Suprapubic skin (tissue), 4 donors: ENCODE measurements at regions not wholly inside any gene's neighbourhood (a gene's known extent, or its start where the extent isn't known, plus 50 kb on each side); places are given as distances from the start of the nearest gene placed in this dataset.
"Not testable (repeated sequence)": the region's sequence is repeated elsewhere in the genome, so short reads cannot be mapped to it uniquely, and the experiment has no call there.

Source experiments
- DNase-seq, 2 donors: peaks; one replicate each; pipeline ENCODE4 v3.0.0-alpha.2; 2019; ENCODE audit warnings: low spot score in 2 of 2
- H3K27ac ChIP-seq: fragments of 200-600 bp; sonication (generic); one replicate; pipeline ENCODE4 v1.5.1; 2019
- H3K27me3 ChIP-seq: fragments of 200-600 bp; sonication (generic); one replicate; pipeline ENCODE4 v1.5.1; 2019
- H3K36me3 ChIP-seq: fragments of 200-600 bp; sonication (generic); one replicate; pipeline ENCODE4 v1.5.1; 2019
- H3K4me1 ChIP-seq: fragments of 200-600 bp; sonication (generic); one replicate; pipeline ENCODE4 v1.5.1; 2019
- H3K4me3 ChIP-seq: fragments of 200-600 bp; sonication (generic); one replicate; pipeline ENCODE4 v1.5.1; 2019; ENCODE audit warnings: mild to moderate bottlenecking
- H3K9me3 ChIP-seq: fragments of 200-600 bp; sonication (generic); one replicate; pipeline ENCODE4 v1.5.1; 2019
- EP300 ChIP-seq: sonication (generic); formaldehyde crosslinking; IDR thresholded peaks from one replicate; pipeline ENCODE4 v1.6.1; 2017; ENCODE audit warnings: antibody characterized with exemption
- POLR2A ChIP-seq, 2 donors: fragments of 450-650 bp; IDR thresholded peaks; one replicate each; pipeline ENCODE4 v1.6.1; 2017; ENCODE audit warnings: antibody characterized with exemption in 2 of 2, mild to moderate bottlenecking in 2 of 2, moderate library complexity in 2 of 2
- POLR2AphosphoS5 ChIP-seq, 3 donors: sonication (generic); formaldehyde crosslinking; IDR thresholded peaks; one replicate each; pipeline ENCODE4 v1.6.1; 2017; ENCODE audit warnings: antibody characterized with exemption in 3 of 3
- WGBS: methylation state at CpG from one replicate; pipeline ENCODE4 v1.1.5; 2018; 5-methylcytosine and 5-hydroxymethylcytosine counted together
- TF ChIP-seq, protein P1 (sequence below), 2 donors: fragments of 200-600 bp in 1 of 2; fragments of 450-650 bp in 1 of 2; sonication (generic) in 1 of 2; IDR thresholded peaks; one replicate each; pipeline ENCODE4 v1.5.1; 2016 to 2019; ENCODE audit warnings: antibody characterized with exemption in 2 of 2, mild to moderate bottlenecking in 1 of 2, moderate library complexity in 1 of 2

DNA sequence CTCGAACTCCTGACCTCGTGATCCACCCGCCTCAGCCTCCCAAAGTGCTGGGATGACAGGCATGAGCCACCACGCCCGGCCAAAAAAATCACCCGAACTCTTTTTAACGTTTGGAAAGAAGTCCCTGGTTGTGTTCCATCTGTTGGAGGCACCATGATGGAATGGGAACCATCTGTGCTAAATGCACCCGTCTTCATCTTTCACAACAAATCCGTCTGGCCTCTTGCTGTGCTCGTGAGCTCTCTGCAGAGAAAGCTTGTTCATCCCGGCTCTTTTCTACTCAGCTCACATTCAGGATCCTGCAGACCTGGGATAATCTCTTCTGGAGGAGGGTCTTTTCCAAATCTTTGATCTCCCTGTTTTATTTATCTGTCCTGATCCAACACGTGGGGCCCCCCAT lies 188.8 kb downstream of the CRLF2 start:
- no peak for DNase-seq

DNA sequence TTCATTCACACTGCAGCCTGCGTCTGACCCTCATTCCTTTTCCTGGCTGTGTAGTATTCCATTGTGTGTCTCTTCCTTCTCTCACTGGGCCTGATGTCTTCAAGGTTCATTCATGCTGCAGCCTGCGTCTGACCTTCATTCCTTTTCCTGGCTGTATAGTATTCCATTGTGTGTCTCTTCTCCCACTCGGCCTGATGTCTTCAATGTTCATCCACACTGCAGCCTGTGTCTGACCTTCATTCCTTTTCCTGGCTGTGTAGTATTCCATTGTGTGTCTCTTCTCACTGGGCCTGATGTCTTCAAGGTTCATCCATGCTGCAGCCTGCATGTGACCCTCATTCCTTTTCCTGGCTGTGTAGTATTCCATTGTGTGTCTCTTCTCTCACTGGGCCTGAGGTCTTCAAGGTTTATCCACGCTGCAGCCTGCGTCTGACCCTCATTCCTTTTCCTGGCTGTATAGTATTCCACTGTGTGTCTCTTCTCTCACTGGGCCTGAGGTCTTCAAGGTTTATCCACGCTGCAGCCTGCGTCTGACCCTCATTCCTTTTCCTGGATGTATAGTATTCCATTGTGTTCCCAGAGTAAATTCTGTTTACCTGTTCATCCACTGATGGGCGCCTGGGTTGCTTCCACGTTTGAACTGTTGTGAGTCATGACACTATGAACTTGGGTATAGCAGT lies 191.0 kb downstream of the CRLF2 start:
- not testable (repeated sequence) for H3K4me3 ChIP-seq, H3K27ac ChIP-seq, H3K27me3 ChIP-seq, H3K9me3 ChIP-seq, DNase-seq, H3K4me1 ChIP-seq, H3K36me3 ChIP-seq
- 94% methylated on average over 9 of the region's 9 CpGs for WGBS

More for the DNA sequence above, 188.8 kb downstream of the CRLF2 start:
- TF ChIP-seq POLR2A (IDR thresholded peaks at IDR 0.05) (no peak), EP300 (no peak), POLR2AphosphoS5 (IDR thresholded peaks at IDR 0.05) (no peak)
- TF ChIP-seq, protein P1, sequence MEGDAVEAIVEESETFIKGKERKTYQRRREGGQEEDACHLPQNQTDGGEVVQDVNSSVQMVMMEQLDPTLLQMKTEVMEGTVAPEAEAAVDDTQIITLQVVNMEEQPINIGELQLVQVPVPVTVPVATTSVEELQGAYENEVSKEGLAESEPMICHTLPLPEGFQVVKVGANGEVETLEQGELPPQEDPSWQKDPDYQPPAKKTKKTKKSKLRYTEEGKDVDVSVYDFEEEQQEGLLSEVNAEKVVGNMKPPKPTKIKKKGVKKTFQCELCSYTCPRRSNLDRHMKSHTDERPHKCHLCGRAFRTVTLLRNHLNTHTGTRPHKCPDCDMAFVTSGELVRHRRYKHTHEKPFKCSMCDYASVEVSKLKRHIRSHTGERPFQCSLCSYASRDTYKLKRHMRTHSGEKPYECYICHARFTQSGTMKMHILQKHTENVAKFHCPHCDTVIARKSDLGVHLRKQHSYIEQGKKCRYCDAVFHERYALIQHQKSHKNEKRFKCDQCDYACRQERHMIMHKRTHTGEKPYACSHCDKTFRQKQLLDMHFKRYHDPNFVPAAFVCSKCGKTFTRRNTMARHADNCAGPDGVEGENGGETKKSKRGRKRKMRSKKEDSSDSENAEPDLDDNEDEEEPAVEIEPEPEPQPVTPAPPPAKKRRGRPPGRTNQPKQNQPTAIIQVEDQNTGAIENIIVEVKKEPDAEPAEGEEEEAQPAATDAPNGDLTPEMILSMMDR (IDR thresholded peaks at IDR 0.05): no peak
- Histone ChIP-seq H3K4me3 (no peak overlapping the region), H3K27ac (no peak overlapping the region), H3K36me3 (no peaks in the 10 kb centered on the region), H3K4me1 (no peaks in the 10 kb centered on the region), H3K27me3 (no peaks in the 10 kb centered on the region), H3K9me3 (peaks cover 5% of the 10 kb centered on the region)
- WGBS: 75% methylated on average over 12 of the region's 12 CpGs

DNA sequence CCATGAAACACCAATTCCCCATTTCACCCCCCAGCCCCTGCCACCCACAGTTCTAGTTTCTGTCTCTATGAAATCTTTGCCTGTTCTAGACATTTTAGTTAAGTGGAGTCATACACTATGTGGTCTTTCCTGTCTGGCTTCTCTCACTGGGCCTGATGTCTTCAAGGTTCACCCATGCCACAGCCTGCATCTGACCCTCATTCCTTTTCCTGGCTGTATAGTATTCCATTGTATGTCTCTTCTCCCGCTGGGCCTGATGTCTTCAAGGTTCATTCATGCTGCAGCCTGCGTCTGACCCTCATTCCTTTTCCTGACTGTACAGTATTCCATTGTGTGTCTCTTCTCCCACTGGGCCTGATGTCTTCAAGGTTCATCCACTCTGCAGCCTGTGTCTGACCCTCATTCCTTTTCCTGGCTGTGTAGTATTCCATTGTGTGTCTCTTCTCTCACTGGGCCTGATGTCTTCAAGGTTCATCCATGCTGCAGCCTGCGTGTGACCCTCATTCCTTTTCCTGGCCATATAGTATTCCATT lies 191.7 kb downstream of the CRLF2 start:
- H3K4me3 ChIP-seq: no peak overlapping the region
- no peaks in the 10 kb centered on the region for H3K27me3 ChIP-seq
- DNase-seq: no peak
- no peaks in the 10 kb centered on the region for H3K36me3 ChIP-seq
- peaks cover 7% of the 10 kb centered on the region for H3K9me3 ChIP-seq
- WGBS: 95% methylated on average over 3 of the region's 3 CpGs
- no peak overlapping the region for H3K27ac ChIP-seq
- no peaks in the 10 kb centered on the region for H3K4me1 ChIP-seq
- TF ChIP-seq POLR2A (IDR thresholded peaks at IDR 0.05) (no peak), EP300 (no peak), POLR2AphosphoS5 (IDR thresholded peaks at IDR 0.05) (no peak)
- TF ChIP-seq, protein P1 (IDR thresholded peaks at IDR 0.05): no peak

DNA sequence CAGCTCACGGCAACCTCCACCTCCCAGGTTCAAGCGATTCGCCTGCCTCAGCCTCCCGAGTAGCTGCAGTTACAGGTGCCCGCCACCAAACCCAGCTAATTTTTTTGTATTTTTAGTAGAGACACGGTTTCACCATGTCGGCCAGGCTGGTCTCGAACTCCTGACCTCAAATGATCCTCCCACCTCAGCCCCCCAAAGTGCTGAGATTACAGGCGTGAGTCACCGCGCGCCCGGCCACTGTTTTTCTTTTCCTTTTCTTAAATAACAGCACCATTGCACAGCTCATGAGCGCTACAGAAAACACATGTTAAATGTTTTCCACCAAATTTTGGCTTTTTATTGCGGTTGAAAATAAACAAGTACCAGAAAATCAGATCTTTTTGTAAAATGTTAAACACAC lies 195.5 kb downstream of the CRLF2 start:
- peak; percentile 0 to 66 for DNase-seq
- not testable (repeated sequence) for H3K27ac ChIP-seq, H3K4me1 ChIP-seq, H3K36me3 ChIP-seq, H3K9me3 ChIP-seq, H3K4me3 ChIP-seq, H3K27me3 ChIP-seq
- 87% methylated on average over 15 of the region's 15 CpGs for WGBS

DNA sequence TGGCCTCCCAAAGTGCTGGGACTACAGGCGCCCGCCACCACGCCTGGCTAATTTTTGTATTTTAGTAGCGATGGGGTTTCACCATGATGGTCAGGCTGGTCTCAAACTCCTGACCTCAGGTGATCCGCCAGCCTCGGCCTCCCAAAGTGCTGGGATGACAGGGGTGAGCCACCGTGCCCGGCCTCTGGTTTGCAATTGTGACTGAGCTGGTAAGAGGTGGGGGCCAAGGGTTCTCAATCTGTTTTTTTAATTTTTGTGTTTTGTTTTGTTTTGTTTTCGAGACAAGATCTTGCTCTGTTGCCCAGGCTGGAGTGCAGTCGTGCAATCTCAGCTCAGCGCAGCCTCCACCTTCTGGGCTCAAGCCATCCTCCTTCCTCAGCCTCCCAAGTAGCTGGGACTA lies 196.2 kb downstream of the CRLF2 start:
- H3K9me3 ChIP-seq: not testable (repeated sequence)
- 94% methylated on average over 11 of the region's 11 CpGs for WGBS

DNA sequence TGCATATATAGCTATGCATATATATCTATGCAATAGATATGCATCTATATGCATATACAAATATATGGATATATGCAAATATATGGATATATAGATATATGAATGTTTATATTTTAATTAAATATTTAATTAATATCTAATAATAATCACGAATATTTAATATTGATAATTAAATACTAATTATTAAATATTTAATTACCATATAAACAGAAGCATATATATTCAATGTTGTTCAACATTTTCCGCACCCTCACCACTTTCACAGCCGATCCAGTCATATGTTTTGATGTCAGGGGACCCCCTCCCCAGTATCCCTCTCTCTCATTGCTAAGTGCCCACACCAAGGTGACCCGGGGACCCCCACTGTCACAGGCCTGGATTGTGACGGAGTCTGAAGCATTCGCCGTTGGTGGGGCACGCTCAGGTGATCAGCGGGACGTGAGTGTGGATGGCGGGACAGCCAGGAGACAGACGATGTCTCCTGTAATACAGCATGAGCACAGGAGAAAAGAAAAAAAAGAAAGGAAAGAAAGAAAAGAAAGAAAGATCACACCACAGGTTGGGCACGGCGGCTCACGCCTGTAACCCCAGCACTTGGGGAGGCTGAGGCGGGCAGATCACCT lies 199.7 kb downstream of the CRLF2 start:
- Histone ChIP-seq H3K4me1 (no peaks in the 10 kb centered on the region), H3K36me3 (no peaks in the 10 kb centered on the region), H3K27ac (no peak overlapping the region), H3K9me3 (no peaks in the 10 kb centered on the region), H3K4me3 (no peak overlapping the region), H3K27me3 (no peaks in the 10 kb centered on the region)
- no peak for TF ChIP-seq EP300
- no peak for TF ChIP-seq POLR2A (IDR thresholded peaks at IDR 0.05)
- TF ChIP-seq, protein P1 (IDR thresholded peaks at IDR 0.05): no peak
- no peak for TF ChIP-seq POLR2AphosphoS5 (IDR thresholded peaks at IDR 0.05)
- DNase-seq: peak; percentile 14 to 63
- 84% methylated on average over 16 of the region's 16 CpGs for WGBS

More for the DNA sequence above, 196.2 kb downstream of the CRLF2 start:
- peak in 1 of 2 donors; percentile 47 for DNase-seq
- not testable (repeated sequence) for H3K4me1 ChIP-seq, H3K4me3 ChIP-seq, H3K27ac ChIP-seq, H3K27me3 ChIP-seq, H3K36me3 ChIP-seq
